ENCODE measurements at regions not wholly inside any gene's neighbourhood (a gene's known extent, or its start where the extent isn't known, plus 50 kb on each side); places are given as distances from the start of the nearest gene placed in this dataset.
"Not testable (repeated sequence)": the region's sequence is repeated elsewhere in the genome, so short reads cannot be mapped to it uniquely, and the experiment has no call there.

- DNase-seq (ENCODE audit: low read depth): not testable (repeated sequence)
Observed at GRCh38 chr18:14991934-14992445, 244.0 kb downstream of the ANKRD30B start.

- DNase-seq (ENCODE audit: low read depth): not testable (repeated sequence)
Observed at GRCh38 chr18:14992758-14993157, 244.8 kb downstream of the ANKRD30B start.

- DNase-seq (ENCODE audit: low read depth): not testable (repeated sequence)
Observed at GRCh38 chr18:14995023-14995422, 247.1 kb downstream of the ANKRD30B start.

GRCh38 chr18:14997357-14997756, 249.4 kb downstream of the ANKRD30B start:
- DNase-seq (ENCODE audit: low read depth): no peak

GRCh38 chr18:14997899-14998298, 249.9 kb downstream of the ANKRD30B start:
- not testable (repeated sequence) for DNase-seq (ENCODE audit: low read depth)

- DNase-seq (ENCODE audit: low read depth): not testable (repeated sequence)
Observed at GRCh38 chr18:14998360-14999042, 250.5 kb downstream of the ANKRD30B start.

GRCh38 chr18:14999085-14999975, 251.4 kb downstream of the ANKRD30B start:
- DNase-seq (ENCODE audit: low read depth): no peak

GRCh38 chr18:15000119-15001037, 252.4 kb downstream of the ANKRD30B start:
- DNase-seq (ENCODE audit: low read depth): not testable (repeated sequence)

- not testable (repeated sequence) for DNase-seq (ENCODE audit: low read depth)
Observed at GRCh38 chr18:15001038-15001794, 253.2 kb downstream of the ANKRD30B start.

GRCh38 chr18:15001795-15002107, 253.8 kb downstream of the ANKRD30B start:
- DNase-seq (ENCODE audit: low read depth): not testable (repeated sequence)

GRCh38 chr18:15002765-15003164, 254.8 kb downstream of the ANKRD30B start:
- DNase-seq (ENCODE audit: low read depth): not testable (repeated sequence)

- not testable (repeated sequence) for DNase-seq (ENCODE audit: low read depth)
Observed at GRCh38 chr18:15003231-15003630, 255.3 kb downstream of the ANKRD30B start.

- not testable (repeated sequence) for DNase-seq (ENCODE audit: low read depth)
Observed at GRCh38 chr18:15003636-15004269, 255.8 kb downstream of the ANKRD30B start.

GRCh38 chr18:15004270-15004973, 256.4 kb downstream of the ANKRD30B start:
- DNase-seq (ENCODE audit: low read depth): not testable (repeated sequence)

- no peak for DNase-seq (ENCODE audit: low read depth)
Observed at GRCh38 chr18:15005313-15006130, 257.6 kb downstream of the ANKRD30B start.

- DNase-seq (ENCODE audit: low read depth): not testable (repeated sequence)
Observed at GRCh38 chr18:15006616-15007015, 258.6 kb downstream of the ANKRD30B start.

- not testable (repeated sequence) for DNase-seq (ENCODE audit: low read depth)
Observed at GRCh38 chr18:15026041-15026440, 278.1 kb downstream of the ANKRD30B start.

GRCh38 chr18:15028037-15028436, 280.1 kb downstream of the ANKRD30B start:
- DNase-seq (ENCODE audit: low read depth): peak; percentile 1

- not testable (repeated sequence) for DNase-seq (ENCODE audit: low read depth)
Observed at GRCh38 chr18:15060279-15060880, 312.4 kb downstream of the ANKRD30B start.

All from ELR (cell line).